Mesenchymal stem cell (in vitro differentiated cells and primary cell): ENCODE measurements at regions not wholly inside any gene's neighbourhood (a gene's known extent, or its start where the extent isn't known, plus 50 kb on each side); places are given as distances from the start of the nearest gene placed in this dataset.

Source experiments
- DNase-seq: peaks from one replicate; pipeline ENCODE4 v3.0.0-alpha.2; 2013
- H2AFZ ChIP-seq: one replicate; pipeline ENCODE4 v1.6.1; 2013; ENCODE audit warnings: low read depth, mild to moderate bottlenecking, control low read depth, inconsistent platforms, low read length, moderate library complexity
- H2AK5ac ChIP-seq: 2 replicates; pipeline ENCODE4 v1.6.1; 2013; ENCODE audit warnings: low read length, moderate library complexity, mild to moderate bottlenecking, inconsistent platforms; ENCODE audit not compliant: severe bottlenecking
- H2BK120ac ChIP-seq: one replicate; pipeline ENCODE4 v1.6.1; 2013; ENCODE audit warnings: low read depth, mild to moderate bottlenecking, inconsistent platforms, low read length, moderate library complexity
- H2BK12ac ChIP-seq, 2 experiments: one replicate each; pipeline ENCODE4 v1.6.1; 2013; ENCODE audit warnings: inconsistent platforms in 2 of 2, low read length in 2 of 2, mild to moderate bottlenecking in 2 of 2, moderate library complexity in 2 of 2, control low read depth in 1 of 2
- H2BK15ac ChIP-seq: one replicate; pipeline ENCODE4 v1.6.1; 2013; ENCODE audit warnings: mild to moderate bottlenecking, low read depth, inconsistent platforms; ENCODE audit not compliant: poor library complexity, severe bottlenecking
- H2BK5ac ChIP-seq: 2 replicates; pipeline ENCODE4 v1.6.1; 2013; ENCODE audit warnings: low read depth, mild to moderate bottlenecking, low read length, control low read depth, inconsistent platforms; ENCODE audit not compliant: poor library complexity, severe bottlenecking
- H3K14ac ChIP-seq, 2 experiments: one replicate each; pipeline ENCODE4 v1.6.1; 2013; ENCODE audit warnings: inconsistent platforms in 2 of 2, low read length in 2 of 2, control low read depth in 1 of 2, mild to moderate bottlenecking in 1 of 2, moderate library complexity in 1 of 2
- H3K18ac ChIP-seq, 2 experiments: one replicate each; pipeline ENCODE4 v1.6.1; 2013; ENCODE audit warnings: inconsistent platforms in 2 of 2, low read length in 2 of 2, control low read depth in 1 of 2, low read depth in 1 of 2, mild to moderate bottlenecking in 1 of 2
- H3K23ac ChIP-seq, 2 experiments: one replicate each; pipeline ENCODE4 v1.6.1; 2013; ENCODE audit warnings: inconsistent platforms in 2 of 2, low read length in 2 of 2, mild to moderate bottlenecking in 2 of 2, moderate library complexity in 2 of 2, control low read depth in 1 of 2
- H3K27ac ChIP-seq: 2 replicates; pipeline ENCODE4 v1.5.1; 2013; ENCODE audit warnings: mild to moderate bottlenecking, moderate library complexity, low read length, control low read depth, inconsistent platforms; ENCODE audit not compliant: poor library complexity, severe bottlenecking
- H3K27me3 ChIP-seq, 2 experiments: 2 replicates each; pipeline versions ENCODE4 v1.6.1 to v1.7.0; 2013; ENCODE audit warnings: low read length in 2 of 2, mild to moderate bottlenecking in 2 of 2, moderate library complexity in 2 of 2, control low read depth in 1 of 2, inconsistent platforms in 1 of 2; ENCODE audit not compliant: control insufficient read depth in 1 of 2, insufficient read depth in 1 of 2
- H3K36me3 ChIP-seq, 2 experiments: 2 replicates each; pipeline versions ENCODE4 v1.6.1 to v1.7.0; 2013; ENCODE audit warnings: low read length in 2 of 2, control low read depth in 1 of 2, inconsistent platforms in 1 of 2, low read depth in 1 of 2, mild to moderate bottlenecking in 1 of 2; ENCODE audit not compliant: insufficient read depth in 2 of 2, control insufficient read depth in 1 of 2
- H3K4ac ChIP-seq, 2 experiments: one replicate each; pipeline ENCODE4 v1.6.1; 2013; ENCODE audit warnings: inconsistent platforms in 2 of 2, low read length in 2 of 2, mild to moderate bottlenecking in 2 of 2, moderate library complexity in 2 of 2, control low read depth in 1 of 2, low read depth in 1 of 2
- H3K4me1 ChIP-seq: 2 replicates; pipeline ENCODE4 v1.6.1; 2013; ENCODE audit warnings: low read depth, low read length, control low read depth; ENCODE audit not compliant: control insufficient read depth, insufficient read depth
- H3K4me2 ChIP-seq: 2 replicates; pipeline ENCODE4 v1.6.1; 2013; ENCODE audit warnings: low read length, mild to moderate bottlenecking, inconsistent platforms; ENCODE audit not compliant: poor library complexity, severe bottlenecking
- H3K4me3 ChIP-seq, 2 experiments: 2 replicates each; pipeline versions ENCODE4 v1.5.1 to v1.7.0; 2013; ENCODE audit warnings: low read length in 2 of 2, mild to moderate bottlenecking in 2 of 2, control low read depth in 1 of 2, low read depth in 1 of 2; ENCODE audit not compliant: insufficient read depth in 1 of 2
- H3K79me1 ChIP-seq: replicated peaks from 2 replicates; pipeline ENCODE4 v1.6.1; 2013; ENCODE audit warnings: mild to moderate bottlenecking, control low read depth, low read length, inconsistent platforms; ENCODE audit not compliant: poor library complexity, severe bottlenecking
- H3K9ac ChIP-seq: 2 replicates; pipeline ENCODE4 v1.7.0; 2013; ENCODE audit warnings: mild to moderate bottlenecking, low read length, moderate library complexity
- H3K9me3 ChIP-seq: 2 replicates; pipeline ENCODE4 v1.7.0; 2013; ENCODE audit warnings: mild to moderate bottlenecking, low read length; ENCODE audit not compliant: control insufficient read depth
- H4K8ac ChIP-seq: one replicate; pipeline ENCODE4 v1.6.1; 2013; ENCODE audit warnings: inconsistent platforms, mild to moderate bottlenecking, low read length, moderate library complexity
- H4K91ac ChIP-seq: one replicate; pipeline ENCODE4 v1.6.1; 2013; ENCODE audit warnings: mild to moderate bottlenecking, low read length, inconsistent platforms
- WGBS: methylation state at CpG from one replicate; pipeline ENCODE4 v1.1.7; 2013; ENCODE audit warnings: mixed read lengths; 5-methylcytosine and 5-hydroxymethylcytosine counted together

DNA sequence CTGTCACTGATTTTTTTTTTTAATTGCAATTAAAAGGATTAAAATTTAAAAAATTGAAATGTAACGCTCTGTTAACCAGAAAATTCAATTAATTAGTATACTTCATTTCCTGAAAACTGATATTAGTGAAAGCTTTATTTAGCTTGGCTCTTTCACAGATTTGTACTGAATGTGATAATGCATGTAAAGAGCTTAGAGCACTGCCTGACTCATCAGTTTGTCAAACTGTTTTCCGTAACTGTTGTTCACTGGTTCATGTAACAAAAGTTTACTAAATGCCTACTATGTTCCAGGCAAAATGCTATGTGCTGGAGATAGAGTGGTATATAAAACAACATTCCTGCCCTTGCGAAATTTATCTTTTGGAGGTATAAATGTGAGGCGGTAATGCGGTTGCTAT lies 471.7 kb downstream of the SH2D1A start:
- WGBS = no CpG with 5 or more reads among the region's 5 CpGs
- H2BK12ac ChIP-seq = no peak overlapping the region

DNA sequence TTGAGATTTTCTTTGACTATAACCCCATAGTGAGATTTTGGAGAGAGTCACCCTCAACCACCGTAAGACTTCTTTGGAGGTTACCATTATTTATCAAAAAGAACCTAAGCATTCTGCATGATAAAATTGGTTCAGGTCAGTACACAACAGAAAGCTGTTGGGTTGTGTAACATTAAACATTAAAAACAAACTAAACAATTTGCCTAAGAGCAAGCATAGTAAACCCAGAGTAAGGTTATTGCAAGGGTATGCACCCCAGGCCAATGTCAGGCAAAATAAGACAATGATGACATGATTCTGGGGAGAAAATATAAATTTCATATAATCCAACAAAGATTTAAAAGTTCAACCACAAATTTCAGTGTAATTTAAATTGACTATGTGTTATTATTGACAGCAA lies 472.4 kb downstream of the SH2D1A start:
- H3K36me3 ChIP-seq = no peaks in the 10 kb centered on the region
- no peak overlapping the region for H3K27ac ChIP-seq
- H2BK15ac ChIP-seq = no peak overlapping the region
- H3K23ac ChIP-seq = no peak overlapping the region
- no peak for DNase-seq
- no peak overlapping the region for H4K91ac ChIP-seq
- no peak overlapping the region for H3K4ac ChIP-seq
- H3K4me2 ChIP-seq = no peak overlapping the region
- H3K27me3 ChIP-seq = no peaks in the 10 kb centered on the region
- no peak overlapping the region for H2BK5ac ChIP-seq
- no peak overlapping the region for H2AK5ac ChIP-seq
- no peak overlapping the region for H3K18ac ChIP-seq
- H3K9me3 ChIP-seq = no peaks in the 10 kb centered on the region
- H3K9ac ChIP-seq = no peak overlapping the region
- H2AFZ ChIP-seq = no peak overlapping the region
- WGBS = no CpG with 5 or more reads among the region's 1 CpG
- no peak overlapping the region for H2BK12ac ChIP-seq
- H3K4me1 ChIP-seq = no peaks in the 10 kb centered on the region
- no peak overlapping the region for H2BK120ac ChIP-seq
- no peak overlapping the region for H3K4me3 ChIP-seq
- no peak overlapping the region for H3K14ac ChIP-seq
- no peaks in the 10 kb centered on the region for H3K79me1 ChIP-seq
- no peak overlapping the region for H4K8ac ChIP-seq

More for the DNA sequence above, 471.7 kb downstream of the SH2D1A start:
- H2BK120ac ChIP-seq = no peak overlapping the region
- no peak overlapping the region for H3K4me2 ChIP-seq
- H3K14ac ChIP-seq = no peak overlapping the region
- H3K4me3 ChIP-seq = no peak overlapping the region
- no peak overlapping the region for H3K27ac ChIP-seq
- no peak overlapping the region for H2BK15ac ChIP-seq
- H3K18ac ChIP-seq = no peak overlapping the region
- H3K79me1 ChIP-seq = no peaks in the 10 kb centered on the region
- H4K91ac ChIP-seq = no peak overlapping the region
- H3K9me3 ChIP-seq = no peaks in the 10 kb centered on the region
- DNase-seq = no peak
- H3K4me1 ChIP-seq = no peaks in the 10 kb centered on the region
- H2AK5ac ChIP-seq = no peak overlapping the region
- H4K8ac ChIP-seq = no peak overlapping the region
- H3K4ac ChIP-seq = no peak overlapping the region
- no peak overlapping the region for H3K23ac ChIP-seq
- no peak overlapping the region for H3K9ac ChIP-seq
- H3K27me3 ChIP-seq = no peaks in the 10 kb centered on the region
- H2BK5ac ChIP-seq = no peak overlapping the region
- no peak overlapping the region for H2AFZ ChIP-seq
- H3K36me3 ChIP-seq = no peaks in the 10 kb centered on the region

DNA sequence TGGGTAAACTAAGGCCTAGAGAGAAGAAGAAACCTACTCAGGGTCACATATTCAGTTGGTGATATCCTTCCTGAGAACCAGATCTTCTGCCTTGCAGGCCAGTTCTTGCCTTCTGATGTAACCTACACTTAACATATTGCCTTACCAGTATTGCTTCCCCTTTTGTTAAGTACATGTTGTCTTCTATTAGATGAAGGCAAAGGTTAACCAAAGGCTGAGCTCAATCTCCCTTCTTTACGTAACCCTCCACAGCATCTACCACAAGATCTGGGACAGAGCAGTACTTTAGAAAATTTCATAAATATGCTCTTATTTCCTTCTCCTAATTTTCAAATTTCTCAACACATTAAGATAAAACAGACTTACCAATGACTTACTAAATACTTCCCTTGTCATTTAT lies 474.4 kb downstream of the SH2D1A start:
- no peak overlapping the region for H3K18ac ChIP-seq
- no peak overlapping the region for H4K8ac ChIP-seq
- H2AK5ac ChIP-seq = no peak overlapping the region
- H3K27ac ChIP-seq = no peak overlapping the region
- H3K9me3 ChIP-seq = no peaks in the 10 kb centered on the region
- H3K79me1 ChIP-seq = no peaks in the 10 kb centered on the region
- H3K4me3 ChIP-seq = no peak overlapping the region
- H3K4ac ChIP-seq = no peak overlapping the region
- DNase-seq = no peak
- H3K4me1 ChIP-seq = no peaks in the 10 kb centered on the region
- H2AFZ ChIP-seq = no peak overlapping the region
- H2BK5ac ChIP-seq = no peak overlapping the region
- no peak overlapping the region for H2BK120ac ChIP-seq
- H2BK15ac ChIP-seq = no peak overlapping the region
- H4K91ac ChIP-seq = no peak overlapping the region
- H3K14ac ChIP-seq = no peak overlapping the region
- 95% methylated on average over 1 of the region's 1 CpG for WGBS
- no peak overlapping the region for H3K23ac ChIP-seq
- no peaks in the 10 kb centered on the region for H3K27me3 ChIP-seq
- H2BK12ac ChIP-seq = no peak overlapping the region
- H3K4me2 ChIP-seq = no peak overlapping the region
- no peaks in the 10 kb centered on the region for H3K36me3 ChIP-seq
- no peak overlapping the region for H3K9ac ChIP-seq

DNA sequence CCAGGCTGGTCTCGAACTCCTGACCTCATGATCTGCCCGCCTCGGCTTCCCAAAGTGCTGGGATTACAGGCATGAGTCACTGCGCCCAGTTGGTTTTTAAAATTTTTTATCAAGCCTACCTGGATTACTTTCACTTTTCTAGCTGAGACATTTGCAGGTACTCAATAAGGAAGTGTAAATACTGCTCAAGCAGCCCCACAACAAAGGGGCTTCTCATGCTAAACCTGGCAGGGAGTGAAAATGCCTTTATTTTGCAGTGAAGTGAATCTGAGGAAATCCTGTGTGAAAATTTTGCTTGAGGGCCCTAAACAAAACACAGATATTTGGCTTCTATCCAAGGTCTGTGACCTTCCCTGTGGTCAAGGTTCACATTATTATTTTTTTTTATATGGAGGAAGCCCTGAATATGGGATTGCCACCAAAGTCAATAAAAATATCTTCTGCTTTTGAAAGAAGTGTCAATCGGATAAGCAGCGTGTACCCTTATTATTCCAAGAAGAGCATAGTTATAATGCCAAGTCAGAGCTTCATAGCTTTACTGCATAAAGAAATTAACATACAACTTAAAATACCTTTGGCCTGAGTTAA lies 481.0 kb downstream of the SH2D1A start:
- no peak for DNase-seq
- Histone ChIP-seq H3K9ac (no peak overlapping the region), H2BK5ac (no peak overlapping the region), H3K27ac (no peak overlapping the region), H3K79me1 (no peaks in the 10 kb centered on the region), H2AK5ac (no peak overlapping the region), H3K4me2 (no peak overlapping the region), H4K91ac (no peak overlapping the region), H3K27me3 (no peaks in the 10 kb centered on the region), H3K23ac (no peak overlapping the region), H3K4ac (no peak overlapping the region), H3K4me1 (no peaks in the 10 kb centered on the region), H3K36me3 (no peaks in the 10 kb centered on the region), H3K4me3 (no peak overlapping the region), H2BK15ac (no peak overlapping the region), H2BK12ac (no peak overlapping the region), H3K18ac (no peak overlapping the region), H3K9me3 (no peaks in the 10 kb centered on the region), H2AFZ (no peak overlapping the region), H2BK120ac (no peak overlapping the region), H3K14ac (no peak overlapping the region), H4K8ac (no peak overlapping the region)
- whole genome bisulfite sequencing = 79% methylated on average over 2 of the region's 6 CpGs
